GM21360 (cell line): ENCODE measurements at regions not wholly inside any gene's neighbourhood (a gene's known extent, or its start where the extent isn't known, plus 50 kb on each side); places are given as distances from the start of the nearest gene placed in this dataset.
"Not testable (repeated sequence)": the region's sequence is repeated elsewhere in the genome, so short reads cannot be mapped to it uniquely, and the experiment has no call there.

Source experiments
- ATAC-seq: cut with Tn5 transposase; IDR thresholded peaks from one replicate; pipeline ENCODE4 v1.9.1; 2021; ENCODE audit warnings: mild to moderate bottlenecking, moderate library complexity; ENCODE audit not compliant: unreplicated experiment

DNA sequence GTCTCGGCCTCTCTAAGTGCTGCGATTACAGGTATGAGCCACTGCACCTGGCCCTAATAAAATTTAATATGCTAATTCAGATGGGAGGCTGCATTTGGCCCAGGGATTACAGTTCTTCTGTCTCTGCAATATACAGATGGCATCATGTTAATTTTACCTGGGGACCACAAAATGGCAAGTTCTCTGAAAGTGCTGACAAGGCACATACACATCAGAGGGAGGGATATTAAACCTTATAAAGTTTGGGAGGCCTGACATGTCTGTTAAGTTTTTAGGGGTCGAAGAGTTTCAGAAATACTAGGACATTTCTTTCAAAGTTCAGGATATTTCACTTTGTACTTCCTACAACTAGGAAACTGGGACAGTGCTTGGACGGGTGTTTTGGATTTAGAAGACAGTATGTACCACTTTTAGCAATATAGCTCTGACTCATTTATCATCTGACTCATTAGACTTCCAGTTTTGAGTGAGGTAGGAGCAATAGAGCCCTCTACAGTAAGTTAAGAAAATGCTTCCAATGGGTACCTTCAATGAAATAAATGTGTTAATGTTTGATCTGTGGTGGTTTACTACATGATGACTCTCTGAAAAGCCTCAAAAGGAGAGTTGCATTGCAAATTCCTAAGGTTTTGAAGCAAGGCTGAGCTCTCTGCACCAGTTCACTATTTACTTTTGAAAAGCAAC lies 981.0 kb upstream of the HS3ST1 start:
- no peak for ATAC-seq

DNA sequence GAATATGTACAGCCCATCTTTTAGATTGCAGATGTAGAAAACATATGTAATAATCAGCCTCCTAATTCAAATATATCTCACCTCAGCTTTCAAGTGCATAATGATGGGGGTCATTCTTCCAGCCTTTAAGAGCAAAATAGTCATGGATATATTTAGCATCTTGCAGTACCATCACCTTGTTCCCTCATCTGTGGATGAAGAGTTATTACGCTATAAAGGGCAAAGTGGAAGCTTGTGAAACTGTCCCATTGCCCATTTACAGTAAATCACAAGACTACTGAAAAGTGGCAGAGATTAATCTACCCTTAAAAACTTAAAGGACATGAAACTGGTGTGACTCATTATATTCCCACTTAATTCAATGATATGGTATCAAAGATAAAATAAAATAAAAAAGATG lies 979.7 kb upstream of the HS3ST1 start:
- ATAC-seq = no peak

DNA sequence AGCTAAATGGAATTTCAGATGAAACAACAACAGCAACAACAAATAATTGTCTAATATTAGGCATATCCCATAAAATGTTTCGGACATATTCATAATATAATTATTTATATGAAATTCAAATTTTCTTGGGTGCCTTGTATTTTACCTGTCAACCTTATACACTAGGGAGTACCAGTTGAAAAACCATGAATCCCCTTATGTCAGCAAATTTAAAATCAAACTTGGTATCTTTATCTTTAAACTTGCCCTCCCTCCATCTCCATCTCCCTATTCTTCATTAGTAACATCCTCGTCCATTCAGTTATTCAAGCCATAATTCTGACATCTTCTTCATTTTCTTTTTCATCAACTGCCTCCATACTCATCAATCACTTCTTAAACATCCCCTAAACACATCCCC lies 974.5 kb upstream of the HS3ST1 start:
- no peak for ATAC-seq

DNA sequence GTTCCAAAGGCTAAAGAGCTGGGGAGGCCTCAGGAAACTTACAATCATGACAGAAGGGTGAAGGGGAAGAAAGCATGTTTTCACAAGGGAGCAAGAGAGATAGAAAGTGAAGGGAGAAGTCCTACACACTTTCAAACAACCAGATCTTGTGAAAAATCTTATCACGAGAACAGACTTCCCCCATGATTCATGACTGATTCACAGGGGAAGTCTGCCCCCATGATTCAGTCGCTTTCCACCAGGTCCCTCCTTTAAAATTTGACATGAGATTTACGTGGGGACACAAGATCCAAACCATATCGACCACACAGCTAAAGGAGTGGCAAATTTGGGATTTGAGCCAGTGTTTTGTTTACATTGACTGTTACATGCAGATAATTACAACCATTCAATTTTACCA lies 971.1 kb upstream of the HS3ST1 start:
- no peak for ATAC-seq

DNA sequence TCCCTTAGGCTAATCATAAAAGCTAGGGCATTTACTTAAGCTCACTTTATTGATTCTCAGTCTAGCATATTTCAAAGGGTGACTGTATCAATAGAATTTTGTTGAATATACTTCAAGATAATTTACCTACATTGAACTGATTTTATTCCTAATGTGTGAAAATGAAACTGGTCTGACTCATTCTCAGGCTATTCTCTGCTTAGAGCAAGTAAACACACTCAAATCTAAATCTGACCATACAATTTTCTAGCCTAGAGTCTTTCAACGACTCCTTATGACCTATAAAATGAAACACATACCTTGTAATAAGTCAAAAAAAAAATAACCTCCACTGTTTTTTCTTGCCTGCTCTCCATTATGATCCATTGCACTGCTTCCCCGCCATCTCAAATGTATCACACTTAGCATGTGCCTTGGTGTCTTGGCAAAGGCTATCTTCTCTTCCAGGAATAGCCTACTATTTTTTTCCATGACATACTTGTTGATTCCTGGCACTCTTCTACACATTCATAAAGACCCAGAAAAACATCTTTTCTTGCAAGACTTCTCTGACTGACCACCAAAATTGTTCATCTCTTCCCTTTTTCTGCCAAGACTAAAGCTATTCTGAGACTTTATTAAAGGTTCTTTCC lies 965.1 kb upstream of the HS3ST1 start:
- no peak for ATAC-seq

DNA sequence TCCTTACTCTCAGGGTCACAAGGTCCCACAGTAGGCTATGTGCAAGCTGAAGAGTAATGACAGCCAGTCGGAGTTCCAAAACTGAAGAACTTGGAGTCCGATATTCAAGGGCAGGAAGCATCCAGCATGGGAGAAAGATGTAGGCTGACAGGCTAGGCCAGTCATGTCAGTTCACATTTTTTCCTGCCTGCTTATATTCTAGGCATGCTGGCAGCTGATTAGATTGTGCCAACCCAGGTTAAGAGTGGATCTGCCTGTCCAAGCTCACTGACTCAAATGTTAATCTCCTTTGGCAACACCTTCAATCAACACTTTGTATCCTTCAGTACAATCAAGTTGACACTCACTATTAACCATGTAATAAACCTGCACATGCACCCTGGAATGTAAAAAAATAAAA lies 960.9 kb upstream of the HS3ST1 start:
- ATAC-seq = no peak

DNA sequence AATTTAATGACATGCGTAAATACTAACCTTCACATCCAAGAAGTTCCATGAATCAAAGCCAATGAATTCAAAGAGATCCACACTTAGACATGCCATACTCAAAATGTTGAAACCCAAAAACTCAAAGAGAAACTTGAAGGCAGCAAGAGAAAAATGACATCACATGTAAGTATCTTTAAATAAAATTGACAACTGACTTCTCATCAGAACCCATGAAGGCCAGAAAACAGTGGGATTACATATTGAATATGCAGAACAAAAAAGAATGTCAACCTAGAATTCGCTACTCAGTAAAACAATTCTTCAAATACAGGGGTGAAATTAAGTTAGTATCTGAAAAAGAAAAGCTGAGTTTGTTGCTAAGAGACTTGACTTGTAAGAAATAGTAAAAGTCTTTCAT lies 953.9 kb upstream of the HS3ST1 start:
- no peak for ATAC-seq

DNA sequence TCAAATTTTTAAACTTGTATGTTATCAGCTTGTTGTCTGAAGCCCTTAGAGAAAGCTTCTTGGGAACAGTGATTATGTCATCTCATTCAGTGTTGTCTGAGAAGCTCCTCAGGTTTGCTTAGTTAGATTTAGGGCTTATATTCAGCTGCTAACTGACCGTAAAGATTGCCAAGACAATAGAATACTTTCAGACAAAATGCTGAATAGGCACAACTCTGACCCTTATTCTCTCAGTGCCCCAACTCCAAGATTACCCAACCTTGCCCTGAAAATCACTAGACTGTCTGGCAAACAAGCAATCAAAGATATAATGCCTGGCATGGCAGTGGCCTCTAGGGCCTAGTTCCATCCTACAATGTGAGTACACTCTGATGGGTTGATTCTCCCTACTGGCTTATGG lies 950.5 kb upstream of the HS3ST1 start:
- ATAC-seq = no peak

DNA sequence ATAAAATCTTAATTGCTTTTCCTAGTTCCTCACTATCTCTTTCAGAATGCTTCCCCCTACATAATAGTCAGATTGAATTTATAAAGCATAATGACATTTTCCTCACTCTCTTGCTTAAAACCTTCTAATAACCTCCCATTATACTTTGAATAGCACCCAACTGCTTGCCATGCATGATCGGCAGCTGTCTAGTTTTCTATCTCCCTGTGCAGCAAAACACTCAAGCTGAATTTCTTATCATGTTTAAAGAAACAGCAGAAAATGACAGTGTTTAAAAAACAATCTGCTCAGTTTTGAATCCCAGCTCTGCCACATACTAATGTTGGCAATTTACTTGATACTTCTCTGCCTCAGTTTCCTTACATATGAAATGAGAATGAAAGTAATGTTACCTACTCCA lies 947.1 kb upstream of the HS3ST1 start:
- no peak for ATAC-seq

DNA sequence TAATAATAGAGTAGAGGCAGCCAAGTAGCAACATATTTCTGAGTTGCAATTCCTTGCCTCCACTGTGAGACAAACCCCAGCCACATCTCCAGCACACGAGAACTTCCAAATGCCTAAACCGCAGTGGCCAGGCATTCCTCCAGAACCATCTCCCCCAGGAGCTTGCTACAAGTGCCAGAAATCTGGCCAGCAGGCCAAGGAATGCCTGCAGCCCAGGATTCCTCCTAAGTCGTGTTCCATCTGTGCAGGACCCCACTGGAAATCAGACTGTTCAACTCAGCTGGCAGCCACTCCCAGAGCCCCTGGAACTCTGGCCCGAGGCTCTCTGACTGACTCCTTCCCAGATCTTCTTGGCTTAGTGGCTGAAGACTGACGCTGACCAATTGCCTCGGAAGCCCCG lies 937.2 kb upstream of the HS3ST1 start:
- ATAC-seq = not testable (repeated sequence)

DNA sequence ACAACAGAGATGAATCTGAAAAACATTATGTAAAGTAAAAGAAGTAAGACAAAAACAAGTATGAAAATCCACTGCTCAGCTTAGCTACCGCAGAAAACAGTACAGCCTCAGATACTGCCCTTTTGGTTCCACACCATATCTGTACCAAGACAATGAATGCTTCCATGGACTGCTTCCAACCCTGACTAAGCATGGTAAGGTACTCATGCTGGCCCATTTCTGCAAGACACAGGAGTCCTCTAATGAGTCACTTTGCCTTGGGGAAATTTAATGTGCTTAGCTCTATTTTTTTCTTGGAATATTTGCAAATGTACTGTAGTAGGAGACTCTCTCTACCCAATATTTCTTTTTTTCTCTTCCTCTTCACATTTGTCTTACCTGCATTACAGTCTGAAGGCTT lies 931.7 kb upstream of the HS3ST1 start:
- no peak for ATAC-seq

DNA sequence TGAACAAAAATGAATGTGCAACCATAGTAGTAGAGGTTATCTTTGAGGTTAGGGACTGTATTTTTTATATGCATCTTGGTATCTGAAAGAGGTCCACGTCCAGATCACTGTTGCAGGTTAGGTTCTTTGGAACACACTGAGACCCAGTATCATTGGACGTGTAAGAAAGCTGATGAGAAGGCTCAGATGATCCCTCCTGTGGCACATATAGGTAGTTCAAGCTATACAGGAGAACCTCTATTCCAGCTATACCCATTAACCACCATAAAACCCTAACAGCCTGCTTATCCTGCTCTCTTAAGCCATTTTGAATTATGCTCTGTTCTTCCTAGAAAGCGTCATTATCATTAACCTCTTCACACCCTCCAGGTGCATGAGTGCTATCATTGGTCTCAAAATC lies 930.7 kb upstream of the HS3ST1 start:
- no peak for ATAC-seq

DNA sequence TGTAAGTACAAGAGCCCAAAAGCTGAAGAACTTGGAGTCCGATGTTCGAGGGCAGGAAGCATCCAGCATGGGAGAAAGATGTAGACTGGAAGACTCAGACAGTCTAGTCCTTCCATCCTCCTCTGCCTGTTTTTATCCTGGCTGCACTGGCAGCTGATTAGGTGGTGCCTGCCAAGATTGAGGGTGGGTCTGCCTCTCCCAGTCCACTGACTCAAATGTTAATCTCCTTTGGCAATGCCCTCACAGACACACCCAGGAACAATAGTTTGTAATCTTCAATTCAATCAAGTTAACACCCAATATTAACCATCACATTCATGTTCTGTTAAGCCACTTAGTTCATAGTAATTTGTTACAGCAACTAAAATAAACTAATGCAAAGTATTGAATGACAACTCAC lies 904.4 kb upstream of the HS3ST1 start:
- ATAC-seq = not testable (repeated sequence)

DNA sequence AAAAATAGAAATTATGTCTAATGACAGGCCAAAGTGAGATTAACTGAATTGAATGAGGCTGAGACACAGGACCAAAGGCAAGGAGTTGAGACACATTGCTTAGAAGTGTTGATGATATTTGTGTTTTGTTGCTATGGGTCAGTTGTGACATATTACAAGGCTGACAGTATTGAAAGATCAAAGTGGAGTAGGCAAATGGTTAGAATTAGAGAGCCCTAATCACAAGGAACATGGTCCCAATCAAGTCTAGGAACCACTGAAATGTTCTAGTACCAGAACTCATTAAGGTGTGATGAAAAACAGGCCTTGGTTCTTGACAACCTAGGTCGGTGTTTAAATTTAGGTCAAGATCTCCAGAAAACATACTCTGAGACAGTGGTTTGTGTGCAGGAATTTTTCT lies 896.3 kb upstream of the HS3ST1 start:
- no peak for ATAC-seq

DNA sequence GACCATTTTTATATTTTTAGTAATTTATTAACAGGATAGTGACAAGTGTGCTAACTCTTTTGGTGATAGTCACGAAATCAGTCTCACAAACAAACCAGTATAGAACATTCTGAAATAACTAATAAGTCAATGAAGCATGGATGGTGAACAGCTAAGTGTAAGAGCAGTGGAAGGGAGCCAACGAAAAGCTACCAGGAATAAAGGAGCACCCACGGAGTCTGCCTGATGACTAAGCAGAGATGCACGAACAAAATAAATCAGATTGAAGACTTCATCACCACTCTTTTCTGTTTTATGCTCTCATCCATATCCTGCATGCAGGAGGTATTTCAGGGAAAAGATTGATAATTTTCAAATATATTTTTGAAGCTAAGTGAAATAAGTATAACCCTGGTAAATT lies 891.1 kb upstream of the HS3ST1 start:
- ATAC-seq = no peak

DNA sequence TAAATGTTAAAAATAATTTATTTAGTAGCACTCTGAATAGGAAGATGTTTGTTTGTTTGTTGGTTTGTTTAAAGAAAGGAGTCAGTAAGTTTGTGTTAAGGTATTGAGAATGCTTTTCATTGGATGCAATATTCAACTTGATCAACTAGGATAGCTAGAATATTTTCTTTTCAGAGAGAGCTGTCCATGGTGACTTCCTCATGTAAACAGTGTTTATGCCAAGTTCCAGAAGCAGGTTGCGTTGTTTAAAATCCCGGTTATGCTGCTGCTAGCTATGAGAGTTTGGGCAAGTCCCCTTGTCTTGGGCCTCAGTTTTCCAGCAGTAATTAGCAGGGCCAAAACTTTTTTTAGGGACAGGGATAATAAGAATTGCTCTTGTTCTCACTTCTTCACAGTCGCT lies 876.2 kb upstream of the HS3ST1 start:
- no peak for ATAC-seq

DNA sequence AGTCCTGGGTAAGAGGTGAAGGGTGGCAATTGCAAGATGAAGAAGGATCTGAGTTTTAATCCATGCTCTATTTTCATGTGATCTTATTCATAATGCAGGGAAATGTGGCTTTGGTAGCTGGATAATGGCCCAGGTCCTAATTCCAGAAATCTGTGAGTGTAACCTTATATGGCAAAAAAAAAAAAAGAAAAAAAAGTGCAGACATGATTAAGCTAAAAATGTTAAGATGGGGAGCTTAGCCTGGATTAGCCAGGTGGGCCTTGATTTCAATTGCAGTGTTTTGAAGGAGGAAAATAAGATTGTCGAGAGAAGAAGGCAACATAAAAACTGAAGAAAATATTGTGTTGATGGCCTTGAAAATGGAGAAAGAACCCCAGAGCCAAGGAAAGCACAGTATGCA lies 867.7 kb upstream of the HS3ST1 start:
- ATAC-seq = no peak

DNA sequence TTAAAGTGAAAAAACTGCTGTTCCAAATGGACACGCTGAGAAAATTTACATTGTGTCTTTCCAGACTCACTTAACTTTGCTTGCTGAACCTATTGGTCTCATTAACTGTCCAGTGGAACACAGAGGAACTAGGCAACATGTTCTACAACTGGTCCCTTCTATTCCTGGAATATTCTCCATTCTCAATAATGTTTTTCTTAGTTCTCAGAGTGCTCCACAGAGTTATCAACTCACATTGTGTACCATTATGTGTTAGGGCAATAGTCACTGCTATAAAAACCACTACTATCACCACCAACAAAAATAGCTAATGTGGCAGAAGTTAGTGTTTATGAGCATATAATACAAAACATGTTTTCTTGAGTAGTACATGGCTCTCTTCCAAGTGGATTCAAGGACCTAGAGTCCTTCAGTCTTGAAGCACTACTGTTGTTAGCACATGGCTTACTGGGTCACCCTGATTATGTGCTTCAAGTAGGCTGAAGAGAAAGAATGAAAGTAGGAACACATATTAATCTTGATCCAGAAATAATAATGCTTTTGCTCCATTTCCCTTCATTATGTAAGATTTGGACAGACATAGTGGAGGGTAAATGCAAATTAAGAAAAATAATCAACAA lies 865.3 kb upstream of the HS3ST1 start:
- ATAC-seq = no peak

DNA sequence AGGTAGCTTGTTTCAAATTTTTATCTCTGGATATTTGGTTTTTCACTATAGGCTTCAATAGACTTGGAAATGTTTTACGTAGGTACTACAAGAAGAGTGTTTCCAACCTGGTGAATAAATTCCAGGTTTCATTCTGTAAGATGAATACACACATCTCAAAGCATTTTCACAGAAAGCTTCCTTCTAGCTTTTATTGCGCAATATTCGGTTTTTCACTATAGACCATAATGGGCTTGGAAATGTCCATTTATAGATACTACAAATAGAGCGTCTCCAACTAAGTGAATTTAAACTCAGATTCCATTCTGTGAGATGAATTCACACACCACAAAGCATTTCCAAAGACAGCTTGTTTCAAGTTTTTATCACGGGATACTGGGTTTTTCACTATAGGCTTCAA lies 857.7 kb upstream of the HS3ST1 start:
- ATAC-seq = no peak

DNA sequence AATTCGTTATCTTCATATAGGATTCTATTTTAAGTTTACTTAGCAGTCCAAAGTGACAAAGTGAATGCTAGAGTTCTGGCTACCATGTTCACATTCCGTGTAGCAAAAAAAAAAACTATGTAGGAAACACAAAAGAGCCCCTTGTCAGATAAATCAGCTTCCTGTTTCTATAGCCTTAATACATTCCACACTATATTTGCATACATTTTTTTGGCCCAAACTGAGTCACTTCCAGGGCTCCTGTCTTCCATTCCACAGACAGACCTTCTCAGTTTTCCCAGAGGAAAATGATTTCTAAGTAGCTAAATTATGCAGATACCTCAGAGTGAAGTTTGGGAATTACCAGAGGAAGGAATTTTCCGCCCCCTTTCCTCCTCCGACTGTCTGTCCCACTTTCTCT lies 841.9 kb upstream of the HS3ST1 start:
- ATAC-seq = no peak

DNA sequence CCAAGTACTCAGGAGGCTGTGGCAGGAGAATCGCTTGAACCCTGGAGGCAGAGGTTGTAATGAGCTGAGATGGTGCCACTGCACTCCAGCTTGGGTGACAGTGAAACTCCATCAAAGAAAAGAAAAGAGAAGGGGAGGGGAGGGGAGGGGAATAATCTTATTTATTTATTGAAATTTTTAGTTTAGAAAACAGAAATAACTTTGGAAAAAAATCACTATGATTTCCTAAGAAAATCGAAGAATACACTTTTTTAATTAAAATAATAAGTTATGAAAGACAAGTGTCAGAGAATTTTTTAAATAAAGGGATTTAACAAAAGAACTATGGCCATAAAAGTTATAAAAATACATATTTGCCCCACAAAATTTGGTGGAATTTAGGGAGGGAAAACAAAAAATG lies 836.9 kb upstream of the HS3ST1 start:
- no peak for ATAC-seq

DNA sequence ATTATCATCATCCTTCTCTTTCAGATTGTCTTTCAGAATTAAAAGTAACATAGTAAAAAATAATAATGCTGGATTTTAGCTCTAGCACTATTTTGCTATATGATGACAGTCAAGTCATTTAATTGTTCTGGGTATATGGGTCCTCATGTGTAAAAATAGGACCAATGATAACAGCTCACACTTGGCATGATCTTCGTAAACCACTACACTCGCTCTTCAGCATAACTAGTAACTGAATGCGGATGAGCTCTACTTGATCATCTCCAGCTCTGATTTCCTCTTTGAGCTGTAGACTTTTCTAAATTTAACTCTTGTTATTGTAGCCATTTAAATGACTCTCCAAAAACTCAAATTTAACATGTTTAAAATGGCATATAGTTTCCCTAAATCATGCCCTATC lies 831.8 kb upstream of the HS3ST1 start:
- no peak for ATAC-seq

DNA sequence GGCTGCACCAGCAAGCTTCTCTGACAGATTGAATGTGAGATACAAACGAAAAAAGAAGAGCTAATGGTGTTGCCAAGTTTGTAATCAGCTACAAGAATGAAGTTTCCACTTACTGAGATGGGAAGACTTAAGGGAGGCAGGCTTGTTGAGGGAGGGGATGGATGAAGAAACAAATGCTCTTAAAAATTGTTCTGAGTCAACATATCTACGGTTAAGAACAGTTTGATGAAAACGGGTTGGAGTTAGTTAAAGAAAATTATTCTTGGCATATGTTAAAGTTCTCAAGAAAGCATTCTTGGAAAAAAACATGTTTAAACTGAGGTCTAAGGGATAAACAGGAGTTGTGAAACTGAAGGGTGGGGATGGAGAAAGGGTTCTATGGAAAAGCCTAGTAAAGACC lies 816.3 kb upstream of the HS3ST1 start:
- no peak for ATAC-seq
